ENCODE measurements at regions not wholly inside any gene's neighbourhood (a gene's known extent, or its start where the extent isn't known, plus 50 kb on each side); places are given as distances from the start of the nearest gene placed in this dataset.

GRCh38 chr2:191748059-191748461, 70.1 kb downstream of the NABP1 start:
- TF ChIP-seq SUZ12 (IDR thresholded peaks at IDR 0.05; ENCODE audit: unreplicated experiment) (no peak), NKRF (conservative IDR thresholded peaks at IDR 0.05) (no peak), ATF7 (IDR thresholded peaks at IDR 0.05; ENCODE audit: low read depth) (no peak), FOXK2 (IDR thresholded peaks at IDR 0.05) (no peak), SP1 (IDR thresholded peaks at IDR 0.05; ENCODE audit: low read depth, low read length) (no peak), EZH2 (IDR thresholded peaks at IDR 0.05; ENCODE audit: borderline replicate concordance, control insufficient read depth, low read depth, low read length) (no peak), ZSCAN29 (IDR thresholded peaks at IDR 0.05) (no peak)
- TF ChIP-seq, protein P1, sequence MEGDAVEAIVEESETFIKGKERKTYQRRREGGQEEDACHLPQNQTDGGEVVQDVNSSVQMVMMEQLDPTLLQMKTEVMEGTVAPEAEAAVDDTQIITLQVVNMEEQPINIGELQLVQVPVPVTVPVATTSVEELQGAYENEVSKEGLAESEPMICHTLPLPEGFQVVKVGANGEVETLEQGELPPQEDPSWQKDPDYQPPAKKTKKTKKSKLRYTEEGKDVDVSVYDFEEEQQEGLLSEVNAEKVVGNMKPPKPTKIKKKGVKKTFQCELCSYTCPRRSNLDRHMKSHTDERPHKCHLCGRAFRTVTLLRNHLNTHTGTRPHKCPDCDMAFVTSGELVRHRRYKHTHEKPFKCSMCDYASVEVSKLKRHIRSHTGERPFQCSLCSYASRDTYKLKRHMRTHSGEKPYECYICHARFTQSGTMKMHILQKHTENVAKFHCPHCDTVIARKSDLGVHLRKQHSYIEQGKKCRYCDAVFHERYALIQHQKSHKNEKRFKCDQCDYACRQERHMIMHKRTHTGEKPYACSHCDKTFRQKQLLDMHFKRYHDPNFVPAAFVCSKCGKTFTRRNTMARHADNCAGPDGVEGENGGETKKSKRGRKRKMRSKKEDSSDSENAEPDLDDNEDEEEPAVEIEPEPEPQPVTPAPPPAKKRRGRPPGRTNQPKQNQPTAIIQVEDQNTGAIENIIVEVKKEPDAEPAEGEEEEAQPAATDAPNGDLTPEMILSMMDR (IDR thresholded peaks at IDR 0.05 in 2 of 3, conservative IDR thresholded peaks at IDR 0.05 in 1 of 3; ENCODE audit: control insufficient read depth in 2 of 3, extremely low read depth in 1 of 3, insufficient read depth in 1 of 3, low read depth in 3 of 3, low read length in 3 of 3) = no peak
- TF ChIP-seq, protein P2, sequence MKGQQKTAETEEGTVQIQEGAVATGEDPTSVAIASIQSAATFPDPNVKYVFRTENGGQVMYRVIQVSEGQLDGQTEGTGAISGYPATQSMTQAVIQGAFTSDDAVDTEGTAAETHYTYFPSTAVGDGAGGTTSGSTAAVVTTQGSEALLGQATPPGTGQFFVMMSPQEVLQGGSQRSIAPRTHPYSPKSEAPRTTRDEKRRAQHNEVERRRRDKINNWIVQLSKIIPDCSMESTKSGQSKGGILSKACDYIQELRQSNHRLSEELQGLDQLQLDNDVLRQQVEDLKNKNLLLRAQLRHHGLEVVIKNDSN (IDR thresholded peaks at IDR 0.05; ENCODE audit: borderline replicate concordance, extremely low read length, insufficient read depth, low read depth, low read length) = no peak
